Esophagus squamous epithelium (tissue), 4 donors: ENCODE measurements at regions not wholly inside any gene's neighbourhood (a gene's known extent, or its start where the extent isn't known, plus 50 kb on each side); places are given as distances from the start of the nearest gene placed in this dataset.

ENCODE experiments used
- CTCF ChIP-seq, 6 experiments: fragments of 450-650 bp in 4 of 6; fragments of 200-600 bp in 2 of 6; sonication (generic) in 2 of 6; IDR thresholded peaks; one replicate each; pipeline ENCODE4 v1.5.1; 2016 to 2019; ENCODE audit warnings: antibody characterized with exemption in 6 of 6, mild to moderate bottlenecking in 4 of 6, moderate library complexity in 4 of 6
- POLR2A ChIP-seq, 4 donors: fragments of 450-650 bp; IDR thresholded peaks; one replicate each; pipeline ENCODE4 v1.6.1; 2017; ENCODE audit warnings: antibody characterized with exemption in 4 of 4, mild to moderate bottlenecking in 4 of 4, moderate library complexity in 3 of 4

GRCh38 chr9:83133316-83133715 is 70.4 kb upstream of the RASEF start:
- TF ChIP-seq CTCF (IDR thresholded peaks at IDR 0.05) (no peak), POLR2A (IDR thresholded peaks at IDR 0.05) (no peak)
